H1 (cell line): ENCODE measurements at regions not wholly inside any gene's neighbourhood (a gene's known extent, or its start where the extent isn't known, plus 50 kb on each side); places are given as distances from the start of the nearest gene placed in this dataset.

ENCODE experiments used
- HDAC6 ChIP-seq: IDR thresholded peaks from one replicate; pipeline ENCODE4 v1.7.1; 2012; ENCODE audit warnings: low read depth, mild to moderate bottlenecking, inconsistent platforms, low read length, moderate library complexity
- KDM1A ChIP-seq: fragments of 200-600, 300-600 bp; sonication (generic); IDR thresholded peaks from 2 replicates; pipeline ENCODE4 v1.7.1; 2016; ENCODE audit warnings: mild to moderate bottlenecking, low read length, borderline replicate concordance
- POLR2A ChIP-seq, 2 experiments: IDR thresholded peaks; 1 replicate in 1 of 2; 2 replicates in 1 of 2; pipeline ENCODE4 v1.6.1; 2011; ENCODE audit warnings: low read depth in 2 of 2, low read length in 2 of 2, mild to moderate bottlenecking in 2 of 2; ENCODE audit errors: control extremely low read depth in 1 of 2

DNA sequence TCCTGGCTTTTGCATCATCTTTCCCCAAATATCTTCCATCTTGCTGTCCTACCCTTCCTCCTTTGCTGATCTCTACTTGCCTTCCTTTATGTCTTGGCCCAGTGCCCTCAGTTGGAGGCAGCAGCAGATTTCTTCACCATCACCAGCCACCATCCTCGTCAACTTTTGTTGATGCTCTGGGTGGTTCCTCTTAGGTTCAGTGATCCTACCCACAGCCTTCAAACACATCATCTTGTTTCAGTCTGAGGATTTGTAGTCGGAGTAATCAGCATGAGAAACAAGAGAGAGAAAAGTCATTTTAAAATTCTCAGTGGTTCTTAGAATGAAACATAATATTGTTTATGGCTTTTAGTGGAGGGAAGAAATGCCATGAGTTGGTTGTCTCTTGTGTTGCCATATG lies 65.8 kb downstream of the FTHL17 start (continued):
- TF ChIP-seq KDM1A (no peak), POLR2A (IDR thresholded peaks at IDR 0.05; ENCODE audit: control extremely low read depth in 1 of 2, low read depth in 2 of 2, low read length in 2 of 2) (no peak), HDAC6 (no peak)
